WTC11 (cell line): ENCODE measurements at regions not wholly inside any gene's neighbourhood (a gene's known extent, or its start where the extent isn't known, plus 50 kb on each side); places are given as distances from the start of the nearest gene placed in this dataset.

Source experiments
- ATAC-seq: fragments of 200-7000 bp; cut with Tn5 transposase; 2 replicates; pipeline ENCODE4 v1.10.0; 2021; ENCODE audit warnings: mild to moderate bottlenecking, moderate library complexity
- CTCF ChIA-PET: fragments of 300-600 bp; sonication (Branson Sonifier 250); formaldehyde crosslinking; loops from one replicate; lab custom pipeline; 2021; ENCODE audit warnings: antibody characterized with exemption; lab: Charles Lee
- POLR2A ChIA-PET: fragments of 350-600 bp; sonication (Branson Sonifier 250); formaldehyde crosslinking; loops from one replicate; lab custom pipeline; 2021; ENCODE audit warnings: antibody characterized with exemption; lab: Charles Lee
- DNase-seq: peaks from one replicate; pipeline ENCODE4 v3.0.0; 2021; ENCODE audit warnings: low spot score
- H3K27ac Mint-ChIP-seq: 2 replicates; pipeline ENCODE4 v1.8.0; 2021; ENCODE audit warnings: mixed read lengths
- H3K27me3 Mint-ChIP-seq: 2 replicates; pipeline ENCODE4 v1.8.0; 2021; ENCODE audit warnings: low read depth, mild to moderate bottlenecking, moderate library complexity, mixed read lengths
- H3K36me3 Mint-ChIP-seq: 2 replicates; pipeline ENCODE4 v1.8.0; 2021; ENCODE audit warnings: mixed read lengths
- H3K4me1 Mint-ChIP-seq: 2 replicates; pipeline ENCODE4 v1.8.0; 2022; ENCODE audit warnings: mixed read lengths
- H3K4me3 Mint-ChIP-seq: 2 replicates; pipeline ENCODE4 v1.8.0; 2021; ENCODE audit warnings: mild to moderate bottlenecking, moderate library complexity, mixed read lengths
- H3K9me3 Mint-ChIP-seq: 2 replicates; pipeline ENCODE4 v1.8.0; 2021; ENCODE audit warnings: mixed read lengths
- AFF4 ChIP-seq: sonication (generic); formaldehyde crosslinking; IDR thresholded peaks from 2 replicates; pipeline ENCODE4 v1.8.1; 2023; ENCODE audit warnings: mild to moderate bottlenecking, missing genetic modification reagents, borderline replicate concordance
- AR ChIP-seq: fragments of 250-450 bp; sonication (Bioruptor Pico); IDR thresholded peaks from 2 replicates; pipeline ENCODE4 v1.9.0; 2021; ENCODE audit warnings: mild to moderate bottlenecking
- ATF3 ChIP-seq: sonication (generic); formaldehyde crosslinking; conservative IDR thresholded peaks from 2 replicates; pipeline ENCODE4 v1.8.1; 2022; ENCODE audit warnings: mild to moderate bottlenecking, missing genetic modification reagents
- CREB1 ChIP-seq: sonication (generic); formaldehyde crosslinking; IDR thresholded peaks from 2 replicates; pipeline ENCODE4 v1.8.0; 2023; ENCODE audit warnings: mild to moderate bottlenecking, missing genetic modification reagents
- ELF4 ChIP-seq: sonication (generic); formaldehyde crosslinking; IDR thresholded peaks from 2 replicates; pipeline ENCODE4 v1.8.1; 2022; ENCODE audit warnings: low read depth, mild to moderate bottlenecking, moderate library complexity, missing genetic modification reagents
- FOXP1 ChIP-seq: sonication (generic); formaldehyde crosslinking; IDR thresholded peaks from 2 replicates; pipeline ENCODE4 v1.8.0; 2022; ENCODE audit warnings: missing genetic modification reagents, mild to moderate bottlenecking, moderate library complexity, borderline replicate concordance
- IRF1 ChIP-seq: sonication (generic); formaldehyde crosslinking; IDR thresholded peaks from 2 replicates; pipeline ENCODE4 v1.8.0; 2023; ENCODE audit warnings: missing genetic modification reagents
- MXD4 ChIP-seq: fragments of 250-450 bp; sonication (Bioruptor Pico); IDR thresholded peaks from 2 replicates; pipeline ENCODE4 v1.8.0; 2021; ENCODE audit warnings: mild to moderate bottlenecking, moderate library complexity, borderline replicate concordance
- NFATC4 ChIP-seq: fragments of 250-450 bp; sonication (Bioruptor Pico); IDR thresholded peaks from 2 replicates; pipeline ENCODE4 v1.9.0; 2021; ENCODE audit warnings: mild to moderate bottlenecking
- NR2C2 ChIP-seq: sonication (generic); formaldehyde crosslinking; IDR thresholded peaks from 2 replicates; pipeline ENCODE4 v1.8.0; 2022; ENCODE audit warnings: mild to moderate bottlenecking, missing genetic modification reagents
- PRRX2 ChIP-seq: fragments of 250-450 bp; sonication (Bioruptor Pico); IDR thresholded peaks from 2 replicates; pipeline ENCODE4 v1.8.0; 2021; ENCODE audit warnings: mild to moderate bottlenecking
- SMAD4 ChIP-seq: sonication (generic); formaldehyde crosslinking; IDR thresholded peaks from 2 replicates; pipeline ENCODE4 v1.8.0; 2022; ENCODE audit warnings: mild to moderate bottlenecking, missing genetic modification reagents
- SP1 ChIP-seq: sonication (generic); formaldehyde crosslinking; conservative IDR thresholded peaks from 2 replicates; pipeline ENCODE4 v1.8.1; 2022; ENCODE audit warnings: missing genetic modification reagents
- TEAD1 ChIP-seq: sonication (generic); formaldehyde crosslinking; IDR thresholded peaks from 2 replicates; pipeline ENCODE4 v1.8.0; 2022; ENCODE audit warnings: mild to moderate bottlenecking, missing genetic modification reagents
- ZBTB43 ChIP-seq: sonication (generic); formaldehyde crosslinking; IDR thresholded peaks from 2 replicates; pipeline ENCODE4 v1.8.1; 2023; ENCODE audit warnings: mild to moderate bottlenecking, missing genetic modification reagents
- ZNF121 ChIP-seq: sonication (generic); formaldehyde crosslinking; IDR thresholded peaks from 2 replicates; pipeline ENCODE4 v1.8.0; 2023; ENCODE audit warnings: missing genetic modification reagents
- ZNF281 ChIP-seq: sonication (generic); formaldehyde crosslinking; IDR thresholded peaks from 2 replicates; pipeline ENCODE4 v1.8.0; 2023; ENCODE audit warnings: mild to moderate bottlenecking, missing genetic modification reagents
- ZNF416 ChIP-seq: fragments of 250-450 bp; sonication (Bioruptor Pico); IDR thresholded peaks from 2 replicates; pipeline ENCODE4 v1.9.0; 2021; ENCODE audit warnings: mild to moderate bottlenecking, inconsistent platforms

GRCh38 chr2:158889135-158889853 lies 79.1 kb upstream of the TANC1 start (continued):
- TF ChIP-seq AR (CRISPR knock-in tag) (no peak), PRRX2 (CRISPR knock-in tag) (no peak)
- TF ChIP-seq, all 79 proteins: peak for 0

GRCh38 chr2:158890296-158890905 lies 78.0 kb upstream of the TANC1 start:
- DNase-seq (no peak), ATAC-seq (no peak)
- H3K36me3 Mint-ChIP-seq: no peaks in the 10 kb centered on the region
- ChIA-PET POLR2A (no interaction called here), CTCF (no interaction called here)
- no peaks in the 10 kb centered on the region for H3K4me1 Mint-ChIP-seq
- no peaks in the 10 kb centered on the region for H3K27me3 Mint-ChIP-seq
- H3K9me3 Mint-ChIP-seq: peaks cover 7% of the 10 kb centered on the region; the same call in 1 of the 2 replicates
- H3K4me3 Mint-ChIP-seq: no peak overlapping the region
- TF ChIP-seq FOXP1 (no peak), ZNF416 (CRISPR knock-in tag) (no peak), NR2C2 (CRISPR knock-in tag) (no peak), MXD4 (no peak), CREB1 (CRISPR knock-in tag) (no peak)
- no peak overlapping the region for H3K27ac Mint-ChIP-seq

GRCh38 chr2:158893026-158893425 lies 75.4 kb upstream of the TANC1 start:
- no peaks in the 10 kb centered on the region for H3K4me1 Mint-ChIP-seq
- no peaks in the 10 kb centered on the region for H3K27me3 Mint-ChIP-seq
- H3K4me3 Mint-ChIP-seq: no peak overlapping the region
- ChIA-PET CTCF (no interaction called here), POLR2A (no interaction called here)
- H3K36me3 Mint-ChIP-seq: no peaks in the 10 kb centered on the region
- peaks cover 11% of the 10 kb centered on the region for H3K9me3 Mint-ChIP-seq
- H3K27ac Mint-ChIP-seq: no peak overlapping the region
- no peak for DNase-seq
- ATAC-seq: no peak
- TF ChIP-seq SMAD4 (no peak), SP1 (CRISPR knock-in tag) (no peak), ZBTB43 (no peak), ZNF121 (CRISPR knock-in tag) (no peak), AFF4 (CRISPR knock-in tag) (no peak), NFATC4 (CRISPR knock-in tag) (no peak), ELF4 (CRISPR knock-in tag) (no peak), IRF1 (no peak), ATF3 (no peak), ZNF281 (no peak), TEAD1 (CRISPR knock-in tag) (no peak), AR (CRISPR knock-in tag) (no peak)
